T-helper 1 cell treated with Interleukin-12 subunit alpha and Interleukin-12 subunit beta and Interleukin-4 antibody, amounts not matched to agents 30 ng/mL and 1 ng/mL, for 36 hours (primary cell): ENCODE measurements at regions not wholly inside any gene's neighbourhood (a gene's known extent, or its start where the extent isn't known, plus 50 kb on each side); places are given as distances from the start of the nearest gene placed in this dataset.

ENCODE experiments used
- intact Hi-C: fragments of 100-400 bp; cut with micrococcal nuclease; formaldehyde crosslinking; loops from one replicate; pipeline ENCODE4 v1.15.1; 2024

GRCh38 chr1:4016351-4017130 is 116.5 kb upstream of the C1orf174 start:
- intact Hi-C loops = no loop called here

GRCh38 chr1:4017636-4018365 is 117.7 kb upstream of the C1orf174 start:
- intact Hi-C loops = no loop called here

GRCh38 chr1:4018466-4019146 is 118.5 kb upstream of the C1orf174 start:
- intact Hi-C loops = no loop called here

- intact Hi-C loops = no loop called here
These were observed 119.1 kb upstream of the C1orf174 start for GRCh38 chr1:4019147-4019521.

GRCh38 chr1:4019606-4020331 is 119.7 kb upstream of the C1orf174 start:
- intact Hi-C loops = no loop called here

GRCh38 chr1:4020449-4020848 is 120.4 kb upstream of the C1orf174 start:
- intact Hi-C loops = no loop called here

GRCh38 chr1:4021136-4021973 is 121.3 kb upstream of the C1orf174 start:
- intact Hi-C loops = no loop called here

- intact Hi-C loops = no loop called here
These were observed 121.8 kb upstream of the C1orf174 start for GRCh38 chr1:4021974-4022268.

- intact Hi-C loops = no loop called here
These were observed 122.6 kb upstream of the C1orf174 start for GRCh38 chr1:4022715-4023114.

- intact Hi-C loops = no loop called here
These were observed 123.6 kb upstream of the C1orf174 start for GRCh38 chr1:4023678-4024077.

- intact Hi-C loops = no loop called here
These were observed 124.7 kb upstream of the C1orf174 start for GRCh38 chr1:4024811-4025210.

- intact Hi-C loops = no loop called here
These were observed 125.7 kb upstream of the C1orf174 start for GRCh38 chr1:4025752-4026151.

- intact Hi-C loops = no loop called here
These were observed 126.9 kb upstream of the C1orf174 start for GRCh38 chr1:4027008-4027407.

- intact Hi-C loops = no loop called here
These were observed 127.5 kb upstream of the C1orf174 start for GRCh38 chr1:4027492-4028138.

- intact Hi-C loops = no loop called here
These were observed 128.0 kb upstream of the C1orf174 start for GRCh38 chr1:4028139-4028501.

- intact Hi-C loops = no loop called here
These were observed 129.3 kb upstream of the C1orf174 start for GRCh38 chr1:4029376-4029775.

GRCh38 chr1:4032571-4032970 is 132.5 kb upstream of the C1orf174 start:
- intact Hi-C loops = no loop called here

GRCh38 chr1:4033129-4033676 is 133.1 kb upstream of the C1orf174 start:
- intact Hi-C loops = no loop called here

- intact Hi-C loops = no loop called here
These were observed 133.6 kb upstream of the C1orf174 start for GRCh38 chr1:4033713-4034112.

- intact Hi-C loops = no loop called here
These were observed 134.3 kb upstream of the C1orf174 start for GRCh38 chr1:4034318-4034887.
